Pons (tissue), 1 donor: ENCODE measurements at regions not wholly inside any gene's neighbourhood (a gene's known extent, or its start where the extent isn't known, plus 50 kb on each side); places are given as distances from the start of the nearest gene placed in this dataset.

Source experiments
- DNase-seq: peaks from one replicate; pipeline ENCODE4 v3.0.0-alpha.2; 2016; ENCODE audit warnings: low spot score

DNA sequence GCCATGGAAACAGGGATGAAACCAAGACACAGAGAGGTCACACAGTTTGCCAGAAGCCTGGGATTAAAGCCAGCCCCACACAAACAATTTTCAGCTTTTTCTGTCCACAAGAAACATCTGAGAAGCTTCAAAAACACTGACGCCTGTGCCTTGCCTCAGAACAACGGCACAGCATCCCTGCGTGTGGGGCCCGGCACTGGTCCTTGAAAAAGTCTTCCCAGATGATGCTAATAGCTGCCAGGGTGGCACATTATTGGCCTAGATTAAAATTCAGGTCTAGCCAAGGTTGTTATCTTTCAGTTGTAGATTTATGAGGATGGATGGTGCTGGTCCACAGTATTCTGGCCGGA lies 321.4 kb downstream of the HAPSTR1 start:
- no peak for DNase-seq

DNA sequence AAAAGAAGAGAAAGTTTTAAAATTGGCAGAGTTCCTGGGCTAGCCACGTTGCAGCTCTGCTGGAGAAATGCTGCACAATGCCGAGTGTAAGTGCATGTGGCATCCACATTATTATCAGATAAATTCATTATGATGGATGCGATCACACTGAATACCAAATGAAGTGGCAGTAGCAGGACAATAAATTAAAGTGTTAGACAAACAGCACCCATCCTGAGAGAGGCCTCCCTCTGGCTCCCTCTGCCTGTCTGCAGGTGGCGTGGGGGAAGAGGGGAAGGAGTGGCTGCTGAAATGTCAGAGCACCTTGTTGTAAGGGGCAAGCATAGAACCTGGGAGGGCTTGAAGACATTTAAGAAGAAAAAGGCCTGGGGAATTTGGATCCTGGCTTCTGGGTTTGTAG lies 324.1 kb downstream of the HAPSTR1 start:
- DNase-seq, result no peak

DNA sequence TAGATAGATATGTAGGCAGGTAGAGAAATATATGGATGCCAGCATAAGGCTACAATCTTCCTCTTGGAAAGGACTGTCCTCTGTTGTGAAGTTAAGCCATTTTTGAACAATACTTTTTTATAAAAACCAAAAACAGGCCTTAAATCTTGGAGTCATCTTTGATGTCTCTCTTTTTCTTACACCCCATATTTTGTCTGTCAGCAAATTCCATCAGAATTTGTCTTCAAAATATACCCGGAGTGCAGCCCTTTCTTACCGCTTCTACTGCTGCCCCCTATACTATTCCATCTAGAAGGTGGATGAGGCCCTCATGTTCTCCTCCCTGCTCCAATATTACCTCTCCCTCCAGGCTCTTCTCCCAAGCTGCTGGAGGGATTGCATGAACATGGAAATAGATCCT lies 326.5 kb downstream of the HAPSTR1 start:
- DNase-seq, result no peak

DNA sequence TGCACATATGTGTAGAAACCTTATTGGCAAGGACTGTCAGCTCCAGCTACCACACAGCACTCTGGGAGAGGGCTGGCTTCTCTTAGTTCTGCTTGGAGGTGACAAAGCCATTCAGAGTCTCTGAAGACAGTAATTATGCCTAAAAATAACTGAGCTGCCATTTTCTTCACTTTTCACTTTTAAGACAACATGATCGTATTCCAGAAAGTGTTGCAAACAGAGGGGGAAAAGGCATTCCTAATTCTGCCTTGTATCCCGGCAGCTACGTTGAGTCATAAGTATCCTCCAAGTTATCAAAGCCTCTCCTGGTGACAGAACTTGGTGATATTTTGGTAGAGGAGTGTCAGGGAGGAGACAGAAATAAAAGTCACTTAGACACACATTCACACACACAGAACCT lies 327.7 kb downstream of the HAPSTR1 start:
- no peak for DNase-seq

DNA sequence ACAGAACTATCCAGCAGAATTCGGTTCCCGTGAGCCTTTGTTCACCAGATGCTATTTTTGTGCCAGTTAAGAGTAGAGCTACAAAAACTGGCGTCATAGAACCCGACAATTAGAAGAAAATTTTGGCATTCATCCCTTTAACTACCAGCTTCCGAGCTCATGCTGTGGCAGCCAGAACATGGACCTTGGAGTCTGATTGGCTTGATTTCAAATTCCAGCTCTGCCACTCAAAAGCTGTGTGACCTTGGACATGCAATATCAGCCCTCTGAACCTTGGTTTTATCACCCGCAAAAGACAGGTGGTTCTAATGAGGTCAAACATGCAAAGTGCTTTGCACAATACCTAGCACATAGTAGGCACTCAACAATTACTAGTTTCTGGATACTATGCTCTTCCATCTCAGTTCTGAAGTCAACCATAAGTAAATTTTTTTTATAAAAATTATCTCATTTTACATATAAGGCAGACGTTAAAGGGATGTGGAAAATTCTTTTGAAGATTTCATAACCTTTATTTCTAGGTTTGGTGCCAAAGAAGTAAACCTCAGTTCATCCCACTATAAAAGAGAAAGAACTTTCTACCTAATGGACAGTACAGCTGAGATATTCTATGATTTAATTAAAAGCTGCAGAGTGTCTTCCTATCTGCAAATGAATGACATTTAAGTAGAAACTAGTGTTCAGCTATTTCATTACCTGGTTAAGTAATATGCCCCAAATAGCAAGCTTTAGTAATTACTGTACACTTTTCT lies 331.5 kb downstream of the HAPSTR1 start:
- DNase-seq, result no peak

DNA sequence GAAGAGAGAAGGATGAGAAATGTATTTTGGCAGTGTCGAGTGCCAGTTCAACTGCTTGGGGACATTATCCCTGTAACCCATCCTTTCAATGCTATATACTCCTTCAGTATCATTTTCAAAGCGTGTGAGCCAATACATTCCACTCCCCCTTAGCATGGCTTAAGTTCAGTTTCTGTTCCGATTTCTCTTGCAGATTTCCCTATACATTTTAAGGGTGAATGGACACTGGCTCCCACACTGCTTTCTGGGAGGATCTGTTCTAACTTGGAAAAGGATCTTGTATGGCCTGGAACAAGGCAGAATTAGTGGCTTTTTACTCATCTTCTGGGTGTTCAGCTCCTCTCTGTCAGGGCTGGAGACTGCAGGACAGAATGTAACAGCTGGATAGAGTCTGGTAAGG lies 333.8 kb downstream of the HAPSTR1 start:
- no peak for DNase-seq

DNA sequence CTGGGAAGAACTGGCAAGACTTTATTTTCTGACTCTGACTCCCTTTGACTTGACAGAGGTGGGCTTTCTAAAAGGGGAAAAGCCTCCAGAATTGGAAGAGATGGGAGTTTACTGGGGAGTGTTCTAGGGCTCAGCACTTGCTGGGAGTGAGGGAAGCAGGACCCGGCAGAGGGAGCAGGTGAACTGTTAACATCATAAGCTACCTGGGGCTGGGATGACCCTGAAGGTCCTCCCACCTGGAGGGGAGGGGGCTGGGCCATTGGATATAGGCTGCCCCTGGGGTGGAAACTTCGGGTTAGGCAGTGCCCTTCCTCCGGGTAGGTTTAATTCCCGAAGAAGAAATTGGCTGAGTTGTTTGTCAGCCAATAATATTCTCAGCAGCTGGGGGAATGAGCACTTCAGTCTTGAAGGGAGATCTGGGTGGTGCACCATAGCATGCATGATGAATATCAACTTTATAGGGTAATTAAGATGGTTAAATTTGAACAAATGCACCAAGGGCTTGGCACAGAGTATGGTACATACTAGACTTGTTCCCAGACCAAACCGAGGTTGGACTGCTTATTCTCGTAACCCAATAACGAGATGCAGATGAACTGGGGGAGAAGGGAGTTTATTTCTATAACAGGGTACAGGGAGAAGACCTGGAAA lies 337.0 kb downstream of the HAPSTR1 start:
- no peak for DNase-seq

DNA sequence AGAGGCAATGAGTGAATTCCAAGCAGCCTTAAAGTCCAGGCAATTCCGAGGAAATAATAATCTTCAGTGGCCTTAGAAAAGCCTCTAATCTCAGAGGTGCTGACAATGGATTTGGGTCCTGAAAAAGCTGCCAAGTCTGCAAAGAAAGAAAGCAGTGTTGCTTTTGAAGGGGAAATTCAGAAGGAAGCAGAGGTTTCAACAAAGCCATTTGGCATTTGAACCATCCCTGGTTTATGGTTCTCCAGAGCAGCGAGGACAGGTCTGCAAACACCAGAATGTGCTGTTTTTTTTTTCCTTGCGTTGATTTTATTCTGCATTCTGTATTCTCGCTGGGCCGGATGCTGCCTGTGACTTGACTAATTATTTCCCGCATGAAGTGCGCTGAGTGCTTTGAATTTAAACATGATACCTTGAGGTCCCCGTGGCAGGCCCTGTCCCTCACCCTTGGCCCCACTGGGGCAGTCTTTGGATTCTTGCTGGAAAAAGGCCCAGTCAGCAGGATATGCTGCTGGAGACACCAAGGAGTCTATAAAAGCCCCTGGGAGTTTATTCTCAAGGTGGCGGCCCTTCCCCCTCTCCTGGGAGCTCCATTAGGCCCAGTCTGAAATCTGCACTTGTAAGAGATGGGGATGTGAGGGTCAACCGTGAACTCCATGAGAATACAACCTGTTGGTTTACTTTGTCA lies 338.3 kb downstream of the HAPSTR1 start:
- peak; percentile 19 for DNase-seq

DNA sequence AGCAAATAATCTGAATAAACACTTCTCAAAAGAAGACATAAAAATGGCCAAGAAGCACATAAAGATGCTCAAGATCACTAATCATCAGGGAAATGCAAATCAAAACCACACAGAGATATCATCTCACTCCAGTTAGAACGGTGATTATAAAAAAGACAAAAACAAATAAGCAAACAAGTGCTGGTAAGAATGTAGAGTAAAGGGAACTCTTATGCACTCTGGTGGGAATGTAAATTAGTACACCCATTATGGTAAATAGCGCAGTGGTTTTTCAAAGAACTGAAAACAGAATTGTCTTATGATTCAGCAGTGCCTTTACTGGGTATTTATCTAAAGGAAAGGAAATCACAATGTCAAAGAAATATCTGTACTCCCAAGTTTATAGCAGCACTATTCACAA lies 343.2 kb downstream of the HAPSTR1 start:
- DNase-seq, result no peak

DNA sequence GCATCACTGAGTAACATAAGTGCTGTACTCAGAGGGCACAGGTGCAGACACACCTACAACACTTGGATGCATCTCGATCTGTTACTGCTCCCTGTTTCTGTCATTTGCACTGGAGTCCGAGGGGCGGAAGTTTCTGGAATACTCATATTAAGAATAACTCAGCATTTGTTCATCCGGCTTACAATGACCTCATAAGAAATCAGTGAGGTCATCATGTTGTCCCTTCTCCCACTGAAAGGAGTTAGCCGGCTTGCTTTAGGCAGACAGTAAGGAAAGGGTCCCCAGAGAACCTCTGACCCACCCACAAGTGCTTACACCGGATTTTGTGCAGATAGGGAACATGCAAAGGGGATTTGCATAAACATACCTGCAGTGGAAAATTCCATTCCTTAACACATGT lies 344.7 kb downstream of the HAPSTR1 start:
- no peak for DNase-seq

DNA sequence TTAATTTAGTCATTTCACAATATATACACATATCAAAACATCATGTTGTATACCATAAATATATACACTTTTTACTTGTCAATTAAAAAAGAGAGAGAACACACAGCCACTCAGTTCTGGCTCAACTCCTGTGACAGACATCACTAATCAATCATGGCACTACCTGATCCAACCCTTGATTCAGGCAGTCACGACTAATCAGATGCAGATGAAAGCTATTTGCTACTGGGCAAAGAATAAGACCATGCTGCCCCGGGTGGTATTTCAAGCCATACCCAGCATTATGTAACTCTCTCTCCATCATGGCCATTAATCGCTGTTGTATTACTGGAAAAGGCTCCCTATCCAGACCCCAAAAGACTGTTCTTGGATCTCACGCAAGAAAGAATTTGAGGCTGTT lies 345.7 kb downstream of the HAPSTR1 start:
- no peak for DNase-seq

DNA sequence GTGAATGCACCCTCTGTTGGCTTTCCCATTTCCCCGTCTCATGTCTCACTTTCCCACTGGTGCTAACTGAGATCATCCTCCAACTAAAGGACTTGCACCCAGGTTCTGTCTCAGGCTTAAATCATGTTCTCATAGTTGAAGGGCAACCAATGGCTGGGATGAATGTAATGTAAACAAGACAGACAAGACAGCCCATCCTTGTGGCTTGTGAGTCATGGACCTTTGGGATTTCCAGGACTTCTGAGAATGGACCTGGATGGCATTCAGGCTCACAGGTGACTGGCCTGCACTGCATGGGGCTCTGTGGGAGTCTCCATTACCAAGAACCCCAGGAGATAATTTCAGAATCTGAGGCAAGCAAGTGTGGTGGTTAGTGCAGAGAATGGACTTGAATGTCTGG lies 347.5 kb downstream of the HAPSTR1 start:
- DNase-seq, result no peak

DNA sequence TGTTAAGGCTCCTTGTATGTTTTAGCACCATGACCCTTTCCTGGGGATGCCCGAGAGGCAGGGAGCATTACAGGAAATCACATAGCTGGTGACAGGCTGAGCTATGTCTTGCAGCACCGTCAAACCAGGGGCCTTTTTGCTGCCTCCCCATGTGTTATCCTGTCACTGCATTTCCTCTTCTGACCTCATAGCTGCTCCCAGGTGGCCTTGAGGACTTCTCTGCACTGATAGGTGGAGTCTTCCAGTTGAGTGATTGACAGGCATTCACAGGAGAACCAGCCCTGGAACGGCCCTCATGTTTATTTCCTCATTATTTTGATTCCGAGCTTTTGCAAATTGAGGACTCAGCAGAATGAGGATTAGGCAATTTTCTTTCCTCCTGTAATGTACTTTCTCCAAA lies 349.6 kb downstream of the HAPSTR1 start:
- DNase-seq, result no peak

DNA sequence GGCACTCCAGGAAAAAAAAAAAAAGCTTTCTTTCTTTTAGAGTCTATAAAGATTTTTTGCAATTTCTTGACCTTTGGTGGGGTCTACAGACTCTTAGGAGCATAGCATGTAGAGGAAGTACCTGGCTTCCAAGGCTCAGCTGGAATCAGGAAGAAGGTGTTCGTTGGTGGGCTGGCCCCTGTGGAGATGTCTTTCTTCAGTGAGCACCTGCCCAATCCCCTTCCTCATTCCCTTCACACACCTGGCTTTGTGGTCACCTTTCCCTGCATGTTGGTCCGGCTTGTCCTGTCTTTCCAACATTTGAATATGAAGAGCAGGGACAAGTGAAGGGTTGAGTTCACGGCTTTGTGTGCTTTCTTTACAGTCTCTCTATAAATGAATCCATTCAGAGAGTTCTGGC lies 352.4 kb downstream of the HAPSTR1 start:
- DNase-seq, result no peak

DNA sequence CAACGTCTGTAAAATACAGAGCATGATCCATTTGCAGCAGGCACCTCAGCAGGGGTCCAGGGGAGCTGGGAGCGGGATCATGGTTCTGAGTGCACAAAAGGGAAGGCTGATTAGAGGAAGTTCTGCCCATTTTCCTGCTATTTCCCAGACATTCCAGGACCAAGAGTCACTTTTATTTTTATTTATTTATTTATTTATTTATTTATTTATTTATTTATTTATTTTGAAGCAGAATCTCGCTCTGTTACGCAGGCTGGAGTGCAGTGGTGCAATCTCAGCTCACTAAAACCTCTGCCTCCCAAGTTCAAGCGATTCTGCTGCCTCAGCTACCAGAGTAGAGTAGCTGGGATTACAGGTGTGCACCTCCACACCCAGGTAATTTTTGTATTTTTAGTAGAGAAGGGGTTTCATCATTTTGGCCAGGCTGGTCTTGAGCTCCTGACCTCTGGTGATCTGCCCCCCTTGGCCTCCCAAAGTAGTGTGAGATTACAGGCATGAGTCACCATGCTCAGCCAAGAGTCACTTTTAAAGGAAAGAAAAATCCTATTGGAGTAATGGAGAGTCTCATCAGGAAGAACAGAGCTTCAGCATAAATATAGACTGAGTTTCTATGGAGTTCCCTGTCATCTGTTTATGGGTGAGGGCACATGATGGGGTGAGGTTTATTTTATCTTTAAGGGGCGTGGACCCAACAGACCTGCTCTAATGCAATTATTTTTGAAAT lies 355.2 kb downstream of the HAPSTR1 start:
- DNase-seq, result no peak

DNA sequence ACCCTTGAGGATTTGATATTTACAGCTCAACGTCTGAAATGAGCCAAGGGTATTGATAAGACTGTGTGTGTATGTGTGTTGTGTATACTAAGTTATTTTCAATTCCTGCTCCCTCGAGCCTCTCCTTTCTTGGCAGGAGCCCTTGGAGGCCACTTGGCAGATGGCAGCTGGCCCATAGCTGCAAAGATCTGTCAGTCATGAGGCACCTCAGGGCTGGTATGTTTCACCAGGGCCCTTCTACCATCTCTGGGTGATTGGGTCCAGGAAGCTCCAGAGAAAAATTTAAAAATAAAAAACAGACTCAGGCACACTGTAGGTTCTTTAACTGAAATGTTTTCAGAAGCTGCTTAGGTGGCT lies 355.7 kb downstream of the HAPSTR1 start:
- DNase-seq, result no peak

DNA sequence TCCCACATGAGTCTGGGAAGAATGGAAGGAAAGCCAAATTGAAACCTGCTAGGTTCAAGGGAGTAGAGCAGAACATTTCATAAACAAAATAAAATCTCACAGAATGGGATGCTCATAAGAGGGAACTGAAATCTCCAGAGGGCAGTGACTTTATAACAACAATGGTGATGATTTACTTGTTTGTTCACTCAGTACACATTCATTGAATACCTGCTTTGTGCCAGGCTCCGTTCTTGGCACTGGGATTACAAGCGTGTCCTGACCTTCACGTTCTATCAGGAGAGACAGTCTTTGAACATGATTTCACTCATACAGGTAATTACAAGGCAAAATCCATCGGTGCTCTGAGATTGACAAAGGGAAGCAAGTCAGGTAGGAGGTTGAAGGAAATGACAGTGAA lies 356.3 kb downstream of the HAPSTR1 start:
- DNase-seq, result no peak

DNA sequence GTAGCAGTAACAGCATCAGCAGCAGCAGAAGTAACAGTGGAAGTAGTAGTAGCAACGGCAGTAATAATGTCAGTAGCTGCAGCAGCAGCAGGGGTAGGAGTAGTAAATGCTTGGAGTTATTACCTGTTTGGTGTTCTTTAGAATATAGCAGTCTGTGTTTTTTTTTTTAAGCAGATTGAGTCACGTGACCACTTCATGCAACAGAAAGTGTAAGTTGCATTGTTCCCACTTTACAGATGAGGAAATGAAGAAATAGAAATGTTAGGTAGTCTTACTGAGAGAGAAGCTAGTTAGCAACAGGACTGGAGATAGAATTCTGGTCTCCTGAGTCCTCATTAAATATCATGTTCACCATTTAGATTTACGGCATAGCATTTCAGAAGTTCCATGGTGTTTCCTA lies 358.2 kb downstream of the HAPSTR1 start:
- no peak for DNase-seq

DNA sequence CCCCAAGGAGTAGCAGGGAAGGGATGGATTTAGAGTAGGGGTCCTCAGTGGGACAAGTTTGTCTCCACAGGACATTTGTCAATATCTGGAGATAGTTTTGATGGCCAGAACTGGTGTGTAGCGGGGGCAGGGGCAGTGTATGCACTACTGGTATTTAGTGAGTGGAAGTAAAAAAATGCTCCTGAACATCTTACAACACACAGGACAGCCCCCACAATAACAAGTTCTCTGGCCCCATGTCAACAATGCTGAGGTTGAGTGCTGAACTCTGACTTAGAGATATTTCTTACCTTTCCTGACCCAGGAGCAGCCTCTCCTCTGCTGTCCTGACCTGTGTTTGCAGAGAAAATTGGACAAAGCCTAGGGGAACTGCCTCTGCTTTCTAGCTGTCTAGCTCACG lies 365.8 kb downstream of the HAPSTR1 start:
- DNase-seq, result no peak

DNA sequence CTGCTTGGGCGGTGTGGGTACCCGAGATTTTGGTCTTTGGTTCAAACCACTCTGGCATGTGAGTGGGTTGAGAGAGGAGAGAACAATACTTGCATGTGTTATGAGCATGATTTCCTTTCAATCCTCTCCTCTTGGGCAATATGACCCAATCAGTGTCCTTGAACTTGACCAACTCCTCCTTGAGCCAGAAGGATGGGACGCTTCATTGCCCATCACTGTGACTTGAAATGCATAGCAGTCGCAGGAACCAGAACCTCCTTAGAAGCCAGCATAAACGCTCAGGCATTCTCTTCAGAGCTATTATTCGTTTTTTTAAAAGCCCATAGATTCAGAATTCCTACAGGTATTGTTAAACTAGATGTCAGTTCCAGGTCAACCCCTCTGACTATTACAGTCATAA lies 367.4 kb downstream of the HAPSTR1 start:
- no peak for DNase-seq

DNA sequence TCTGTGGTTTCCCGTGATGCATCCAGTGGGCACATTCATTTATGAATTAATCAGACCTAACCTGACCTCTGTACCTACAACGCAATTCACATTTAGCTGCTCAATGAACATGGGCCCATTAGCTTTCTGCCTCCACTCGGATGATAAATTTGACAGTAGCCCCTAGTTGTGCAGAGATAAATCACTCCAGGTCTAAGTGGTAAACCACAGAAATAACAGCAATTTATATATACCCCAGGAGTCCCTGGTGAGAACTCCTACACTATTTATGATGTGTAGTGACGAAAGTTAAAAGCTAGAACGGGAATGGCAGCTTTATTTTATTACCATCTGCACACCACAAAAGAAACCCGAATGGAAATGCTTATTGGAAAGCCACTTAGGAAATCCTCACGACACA lies 371.5 kb downstream of the HAPSTR1 start:
- DNase-seq, result no peak

DNA sequence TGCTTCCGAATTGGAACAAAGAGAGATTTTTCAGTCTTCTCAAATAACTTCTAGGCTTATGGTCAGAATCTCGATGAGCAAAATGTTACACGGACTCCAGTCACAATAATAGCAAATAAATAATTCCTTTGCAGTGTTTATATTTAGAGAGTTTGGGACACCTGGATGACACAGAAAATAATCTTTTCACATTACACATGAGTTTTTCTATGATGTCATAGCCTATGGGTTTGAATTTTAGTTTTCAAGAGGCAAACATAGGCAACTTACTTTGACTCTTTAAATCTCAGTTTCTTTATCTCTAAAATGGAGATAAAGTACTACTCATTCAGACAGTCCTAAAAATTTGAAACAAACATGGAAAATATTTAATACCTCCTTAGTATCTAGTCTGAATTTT lies 372.0 kb downstream of the HAPSTR1 start:
- DNase-seq, result no peak

DNA sequence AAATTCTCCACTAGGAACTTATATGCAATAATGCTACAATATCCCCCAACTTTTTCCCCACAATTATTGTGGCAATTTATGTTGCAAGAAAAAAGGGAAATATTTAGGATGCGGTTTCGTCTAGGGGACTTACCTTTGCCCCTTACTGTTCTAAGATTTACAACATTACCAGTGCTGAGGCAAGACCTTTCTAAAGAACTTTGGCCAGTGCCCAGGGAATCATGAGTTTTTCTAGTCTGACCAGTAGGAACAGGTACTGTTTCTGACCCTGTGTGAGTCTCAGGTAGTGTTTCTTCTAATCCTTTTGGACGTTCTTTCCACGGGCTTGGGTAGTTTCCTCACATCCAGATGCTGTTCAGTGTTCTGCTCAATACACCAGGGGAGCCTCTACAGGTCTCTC lies 373.7 kb downstream of the HAPSTR1 start:
- DNase-seq, result no peak
